CD4-positive, alpha-beta T cell treated with Interleukin-4 for 1 hour (primary cell): ENCODE measurements at regions not wholly inside any gene's neighbourhood (a gene's known extent, or its start where the extent isn't known, plus 50 kb on each side); places are given as distances from the start of the nearest gene placed in this dataset.
A peak's percentile ranks its signal among the peaks of the same experiment; 100 is the strongest.
"Not testable (repeated sequence)": the region's sequence is repeated elsewhere in the genome, so short reads cannot be mapped to it uniquely, and the experiment has no call there.

ENCODE experiments used
- DNase-seq, 2 donors: peaks; one replicate each; pipeline ENCODE4 v3.0.0-alpha.2; 2020 to 2022

- DNase-seq = not testable (repeated sequence)
Observed at GRCh38 chr6:113254194-113254593, 603.0 kb upstream of the MARCKS start.

GRCh38 chr6:113258771-113259170 is 598.4 kb upstream of the MARCKS start:
- DNase-seq = no peak

- DNase-seq = no peak
Observed at GRCh38 chr6:113271437-113271836, 585.7 kb upstream of the MARCKS start.

- no peak for DNase-seq
Observed at GRCh38 chr6:113276601-113277000, 580.5 kb upstream of the MARCKS start.

- no peak for DNase-seq
Observed at GRCh38 chr6:113277111-113277510, 580.0 kb upstream of the MARCKS start.

GRCh38 chr6:113281014-113281413 is 576.1 kb upstream of the MARCKS start:
- no peak for DNase-seq

GRCh38 chr6:113281431-113281830 is 575.7 kb upstream of the MARCKS start:
- no peak for DNase-seq

- DNase-seq = no peak
Observed at GRCh38 chr6:113287396-113287795, 569.7 kb upstream of the MARCKS start.

GRCh38 chr6:113288409-113288808 is 568.7 kb upstream of the MARCKS start:
- no peak for DNase-seq

GRCh38 chr6:113289166-113289565 is 568.0 kb upstream of the MARCKS start:
- no peak for DNase-seq

- no peak for DNase-seq
Observed at GRCh38 chr6:113290684-113291083, 566.5 kb upstream of the MARCKS start.

- DNase-seq = no peak
Observed at GRCh38 chr6:113291751-113292445, 565.2 kb upstream of the MARCKS start.

GRCh38 chr6:113292646-113293422 is 564.3 kb upstream of the MARCKS start:
- no peak for DNase-seq

- no peak for DNase-seq
Observed at GRCh38 chr6:113293423-113293740, 563.8 kb upstream of the MARCKS start.

GRCh38 chr6:113299531-113299930 is 557.6 kb upstream of the MARCKS start:
- no peak for DNase-seq

- no peak for DNase-seq
Observed at GRCh38 chr6:113301651-113302050, 555.5 kb upstream of the MARCKS start.

- no peak for DNase-seq
Observed at GRCh38 chr6:113304116-113304515, 553.0 kb upstream of the MARCKS start.

GRCh38 chr6:113306552-113307145 is 550.5 kb upstream of the MARCKS start:
- peak; percentile 17 to 61 for DNase-seq

- DNase-seq = no peak
Observed at GRCh38 chr6:113308266-113308665, 548.9 kb upstream of the MARCKS start.

- no peak for DNase-seq
Observed at GRCh38 chr6:113313841-113314240, 543.3 kb upstream of the MARCKS start.

- DNase-seq = no peak
Observed at GRCh38 chr6:113315165-113315564, 542.0 kb upstream of the MARCKS start.

- DNase-seq = no peak
Observed at GRCh38 chr6:113315879-113316278, 541.3 kb upstream of the MARCKS start.

- DNase-seq = no peak
Observed at GRCh38 chr6:113317442-113317841, 539.7 kb upstream of the MARCKS start.

- no peak for DNase-seq
Observed at GRCh38 chr6:113317891-113318574, 539.1 kb upstream of the MARCKS start.
